Stimulated activated memory B cell treated with anti-CD40 and anti-IgM and Interleukin-4, amounts not matched to agents 10 μg/mL and 1 μg/mL and 100 μg/mL, for 72 hours (primary cell): ENCODE measurements at regions not wholly inside any gene's neighbourhood (a gene's known extent, or its start where the extent isn't known, plus 50 kb on each side); places are given as distances from the start of the nearest gene placed in this dataset.
A peak's percentile ranks its signal among the peaks of the same experiment; 100 is the strongest.
"Not testable (repeated sequence)": the region's sequence is repeated elsewhere in the genome, so short reads cannot be mapped to it uniquely, and the experiment has no call there.

Source experiments
- ATAC-seq: fragments of 150-1000 bp; cut with Tn5 transposase; 2 replicates; pipeline ENCODE4 v1.10.0; 2021
- H3K27ac Mint-ChIP-seq: one replicate; pipeline ENCODE4 v1.8.0; 2022; ENCODE audit warnings: mild to moderate bottlenecking, mixed read lengths
- H3K27me3 Mint-ChIP-seq: one replicate; pipeline ENCODE4 v1.8.0; 2022; ENCODE audit warnings: mixed read lengths
- H3K36me3 Mint-ChIP-seq: one replicate; pipeline ENCODE4 v1.8.0; 2022; ENCODE audit warnings: mixed read lengths
- H3K4me1 Mint-ChIP-seq: one replicate; pipeline ENCODE4 v1.8.0; 2022; ENCODE audit warnings: mixed read lengths
- H3K4me3 Mint-ChIP-seq: one replicate; pipeline ENCODE4 v1.8.0; 2022; ENCODE audit warnings: mild to moderate bottlenecking, moderate library complexity, mixed read lengths
- H3K9me3 Mint-ChIP-seq: one replicate; pipeline ENCODE4 v1.8.0; 2022; ENCODE audit warnings: mixed read lengths

GRCh38 chr7:81190997-81191768, 272.3 kb upstream of the SEMA3C start:
- Mint-ChIP-seq H3K36me3 (no peaks in the 10 kb centered on the region), H3K27me3 (no peaks in the 10 kb centered on the region), H3K4me1 (no peaks in the 10 kb centered on the region), H3K27ac (no peak overlapping the region), H3K4me3 (no peak overlapping the region), H3K9me3 (peaks cover 8% of the 10 kb centered on the region)
- ATAC-seq: peak; percentile 16

- no peak overlapping the region for H3K27ac Mint-ChIP-seq
- no peaks in the 10 kb centered on the region for H3K36me3 Mint-ChIP-seq
- H3K4me1 Mint-ChIP-seq: no peaks in the 10 kb centered on the region
- H3K9me3 Mint-ChIP-seq: no peaks in the 10 kb centered on the region
- no peak for ATAC-seq
- no peak overlapping the region for H3K4me3 Mint-ChIP-seq
- no peaks in the 10 kb centered on the region for H3K27me3 Mint-ChIP-seq
Measured at GRCh38 chr7:81187753-81188152, 268.9 kb upstream of the SEMA3C start.

GRCh38 chr7:81186691-81187090, 267.8 kb upstream of the SEMA3C start:
- Mint-ChIP-seq H3K4me1 (no peaks in the 10 kb centered on the region), H3K4me3 (no peak overlapping the region), H3K36me3 (no peaks in the 10 kb centered on the region), H3K9me3 (no peaks in the 10 kb centered on the region), H3K27me3 (no peaks in the 10 kb centered on the region), H3K27ac (no peak overlapping the region)
- no peak for ATAC-seq

DNA sequence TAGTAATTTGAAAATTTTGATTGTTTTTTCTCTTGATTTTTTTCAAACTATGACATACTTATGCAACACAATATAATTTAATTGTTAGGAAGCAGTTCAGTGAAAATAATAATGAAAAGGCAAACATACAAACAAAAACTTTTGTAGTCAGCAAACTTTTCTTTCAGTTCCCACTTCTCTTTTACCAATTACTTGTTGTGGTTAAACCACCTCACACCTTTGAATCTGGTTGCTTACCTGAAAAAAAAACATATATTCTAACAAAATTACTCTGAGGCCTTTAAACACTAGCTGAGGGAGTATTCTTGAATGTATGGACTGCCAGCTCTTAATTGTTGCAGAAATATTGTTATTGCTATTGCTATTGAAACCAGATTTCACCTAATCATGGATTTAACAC, 266.2 kb upstream of the SEMA3C start:
- Mint-ChIP-seq H3K36me3 (no peaks in the 10 kb centered on the region), H3K27ac (no peak overlapping the region), H3K4me3 (no peak overlapping the region), H3K27me3 (no peaks in the 10 kb centered on the region), H3K9me3 (no peaks in the 10 kb centered on the region), H3K4me1 (no peaks in the 10 kb centered on the region)
- no peak for ATAC-seq

DNA sequence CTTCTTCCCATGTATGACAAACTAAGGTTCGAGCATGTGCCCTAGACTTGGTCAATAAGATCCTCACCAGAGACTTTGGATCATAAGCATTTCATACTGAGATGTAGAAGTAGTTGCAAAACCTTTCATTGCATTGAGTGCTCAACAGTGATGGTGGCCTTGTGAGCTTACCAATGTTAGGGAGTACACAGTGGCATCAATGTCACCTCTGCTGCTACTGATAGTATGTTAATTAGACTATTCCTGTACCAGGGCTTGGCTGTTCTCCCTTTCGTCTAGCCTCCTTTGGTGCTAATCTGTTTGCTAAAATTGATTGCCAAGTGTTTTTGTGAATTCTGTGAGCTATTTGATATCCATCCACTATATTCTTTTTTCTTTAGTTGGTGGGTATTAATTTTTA, 264.5 kb upstream of the SEMA3C start:
- ATAC-seq: no peak

GRCh38 chr7:81182056-81182455, 263.2 kb upstream of the SEMA3C start:
- H3K36me3 Mint-ChIP-seq, H3K9me3 Mint-ChIP-seq, ATAC-seq, H3K4me1 Mint-ChIP-seq, H3K27me3 Mint-ChIP-seq, H3K4me3 Mint-ChIP-seq, H3K27ac Mint-ChIP-seq: not testable (repeated sequence)

More for the DNA sequence above, 264.5 kb upstream of the SEMA3C start:
- H3K27me3 Mint-ChIP-seq: no peaks in the 10 kb centered on the region
- no peak overlapping the region for H3K4me3 Mint-ChIP-seq
- H3K4me1 Mint-ChIP-seq: no peaks in the 10 kb centered on the region
- peaks cover 3% of the 10 kb centered on the region for H3K9me3 Mint-ChIP-seq
- no peak overlapping the region for H3K27ac Mint-ChIP-seq
- H3K36me3 Mint-ChIP-seq: no peaks in the 10 kb centered on the region

DNA sequence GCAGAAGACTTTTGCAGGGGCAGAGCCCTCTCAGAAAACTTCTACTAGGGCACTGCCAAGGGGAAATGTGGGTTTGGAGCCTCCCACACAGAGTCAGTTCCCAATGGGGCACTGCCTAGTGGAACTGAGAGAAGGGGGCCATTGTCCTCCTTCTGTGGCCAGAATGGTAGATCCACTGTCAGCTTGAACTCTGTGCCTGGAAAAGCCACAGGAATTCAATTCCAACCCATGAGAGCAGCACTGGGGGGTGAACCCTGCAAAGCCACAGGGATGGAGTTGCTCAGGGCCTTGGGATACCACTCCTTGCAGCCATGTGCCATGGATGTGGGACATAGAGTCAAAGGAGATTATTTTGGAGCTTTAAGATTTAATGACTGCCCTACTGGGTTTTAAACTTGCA, 262.2 kb upstream of the SEMA3C start:
- Mint-ChIP-seq H3K4me3 (no peak overlapping the region), H3K9me3 (peaks cover 8% of the 10 kb centered on the region), H3K27ac (no peak overlapping the region), H3K36me3 (no peaks in the 10 kb centered on the region), H3K27me3 (no peaks in the 10 kb centered on the region), H3K4me1 (no peaks in the 10 kb centered on the region)
- ATAC-seq: no peak

DNA sequence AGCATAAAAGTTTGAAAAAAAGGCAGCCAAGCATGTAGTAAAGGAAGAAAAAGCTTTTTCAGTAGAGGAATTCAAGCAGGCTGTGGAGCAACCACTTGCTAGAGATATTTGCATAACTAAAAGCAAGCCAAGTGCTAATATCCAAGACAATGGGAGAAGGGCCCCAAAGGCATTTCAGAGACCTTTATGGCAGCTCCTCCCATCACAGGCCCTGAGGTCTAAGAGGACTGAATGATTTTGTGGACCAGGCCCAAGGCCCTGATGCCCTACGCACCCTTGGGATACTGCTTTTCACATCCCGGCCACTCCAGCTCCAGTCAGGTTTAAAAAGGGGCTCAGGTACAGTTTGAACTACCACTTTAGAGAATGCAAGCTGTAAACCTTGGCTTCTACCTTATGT, 261.7 kb upstream of the SEMA3C start:
- Mint-ChIP-seq H3K4me1 (no peaks in the 10 kb centered on the region), H3K27ac (no peak overlapping the region), H3K27me3 (no peaks in the 10 kb centered on the region), H3K36me3 (no peaks in the 10 kb centered on the region), H3K4me3 (no peak overlapping the region), H3K9me3 (peaks cover 8% of the 10 kb centered on the region)
- no peak for ATAC-seq

DNA sequence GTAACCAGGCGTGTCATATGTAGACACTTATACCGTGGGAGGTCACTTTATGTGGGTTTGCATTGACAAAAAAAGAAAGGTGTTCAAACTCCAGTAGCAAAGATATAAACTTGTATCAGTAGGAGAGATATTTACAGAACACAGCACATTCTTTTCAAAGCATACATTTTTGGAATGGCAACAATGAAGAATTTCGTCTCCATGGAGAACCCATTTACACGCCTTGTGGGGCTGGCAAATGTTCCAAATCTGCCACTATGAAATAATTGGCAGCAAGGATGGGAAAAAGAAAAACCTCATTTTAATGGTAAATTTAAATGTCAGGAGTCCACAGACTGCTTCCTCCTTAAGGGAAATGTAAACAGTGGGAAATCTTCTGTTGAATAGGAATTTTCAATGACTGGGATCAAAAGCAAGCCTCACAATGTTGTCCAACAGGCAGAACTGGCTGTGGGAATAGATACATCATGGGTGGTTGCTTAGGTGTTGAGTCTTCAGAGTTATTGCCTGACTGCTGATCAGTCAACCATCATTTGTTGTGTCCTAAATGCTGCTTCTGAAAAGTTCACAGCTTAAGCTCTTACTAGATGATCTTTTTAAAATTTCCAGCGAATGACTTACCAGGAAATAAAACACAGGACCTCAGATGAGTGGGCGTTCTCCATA, 256.6 kb upstream of the SEMA3C start:
- no peak for ATAC-seq
- no peak overlapping the region for H3K4me3 Mint-ChIP-seq
- peaks cover 8% of the 10 kb centered on the region for H3K9me3 Mint-ChIP-seq
- H3K36me3 Mint-ChIP-seq: no peaks in the 10 kb centered on the region
- H3K27ac Mint-ChIP-seq: no peak overlapping the region
- no peaks in the 10 kb centered on the region for H3K4me1 Mint-ChIP-seq
- H3K27me3 Mint-ChIP-seq: no peaks in the 10 kb centered on the region

DNA sequence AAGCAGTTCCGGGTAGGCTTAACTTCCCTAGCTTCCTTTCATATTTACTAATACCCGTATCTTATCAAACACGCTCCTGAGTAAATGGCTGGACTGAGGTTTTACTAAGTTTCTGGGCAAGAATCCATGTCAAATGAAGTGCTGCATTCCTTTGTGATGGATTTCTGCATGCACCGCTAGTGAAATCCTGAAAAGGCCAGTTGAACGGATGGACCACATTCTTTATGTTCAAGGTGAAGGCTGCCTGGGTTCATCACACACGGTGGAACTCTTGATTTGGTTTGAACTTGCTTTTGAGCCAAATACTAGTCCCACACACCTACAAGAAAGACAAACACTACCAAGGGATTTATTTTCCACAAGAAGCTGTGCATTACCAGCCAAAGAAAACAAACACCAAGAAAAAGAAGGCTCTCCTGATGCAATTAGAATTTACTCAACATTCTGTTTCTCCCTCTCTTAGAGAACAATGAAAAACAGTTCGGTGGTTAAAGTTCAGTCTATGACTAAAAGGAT, 255.0 kb upstream of the SEMA3C start:
- Mint-ChIP-seq H3K27ac (no peak overlapping the region), H3K9me3 (peaks cover 8% of the 10 kb centered on the region), H3K4me3 (no peak overlapping the region), H3K4me1 (no peaks in the 10 kb centered on the region), H3K36me3 (no peaks in the 10 kb centered on the region), H3K27me3 (no peaks in the 10 kb centered on the region)
- no peak for ATAC-seq

- Mint-ChIP-seq H3K9me3 (no peaks in the 10 kb centered on the region), H3K4me1 (no peaks in the 10 kb centered on the region), H3K36me3 (no peaks in the 10 kb centered on the region), H3K4me3 (no peak overlapping the region), H3K27me3 (no peaks in the 10 kb centered on the region), H3K27ac (no peak overlapping the region)
- no peak for ATAC-seq
Measured at GRCh38 chr7:81170291-81170690, 251.4 kb upstream of the SEMA3C start.

DNA sequence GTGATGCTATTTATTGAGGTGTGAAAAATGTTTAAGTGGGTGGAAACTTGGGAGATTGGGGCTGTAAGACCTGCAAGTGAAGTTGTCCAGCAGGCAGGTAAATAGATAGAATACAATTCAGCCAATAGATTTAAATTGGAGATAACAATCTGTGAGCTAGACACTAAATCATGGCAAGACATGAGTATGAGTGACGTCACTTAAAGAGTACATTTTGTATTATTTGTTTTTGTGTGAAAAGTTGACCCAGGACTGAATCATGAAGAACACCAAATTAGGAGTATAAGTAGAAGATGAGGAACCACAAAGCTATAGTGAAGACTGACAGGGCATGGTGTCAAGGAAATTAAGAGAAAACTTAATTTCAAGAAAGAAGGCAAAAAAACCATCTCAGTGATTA, 249.1 kb upstream of the SEMA3C start:
- no peak overlapping the region for H3K27ac Mint-ChIP-seq
- no peak overlapping the region for H3K4me3 Mint-ChIP-seq
- no peaks in the 10 kb centered on the region for H3K27me3 Mint-ChIP-seq
- ATAC-seq: no peak
- no peaks in the 10 kb centered on the region for H3K4me1 Mint-ChIP-seq
- no peaks in the 10 kb centered on the region for H3K36me3 Mint-ChIP-seq
- H3K9me3 Mint-ChIP-seq: no peaks in the 10 kb centered on the region

- H3K36me3 Mint-ChIP-seq: no peaks in the 10 kb centered on the region
- no peak for ATAC-seq
- H3K4me1 Mint-ChIP-seq: no peaks in the 10 kb centered on the region
- no peak overlapping the region for H3K4me3 Mint-ChIP-seq
- no peaks in the 10 kb centered on the region for H3K27me3 Mint-ChIP-seq
- H3K9me3 Mint-ChIP-seq: peaks cover 2% of the 10 kb centered on the region
- H3K27ac Mint-ChIP-seq: no peak overlapping the region
Measured at GRCh38 chr7:81165070-81165469, 246.2 kb upstream of the SEMA3C start.

DNA sequence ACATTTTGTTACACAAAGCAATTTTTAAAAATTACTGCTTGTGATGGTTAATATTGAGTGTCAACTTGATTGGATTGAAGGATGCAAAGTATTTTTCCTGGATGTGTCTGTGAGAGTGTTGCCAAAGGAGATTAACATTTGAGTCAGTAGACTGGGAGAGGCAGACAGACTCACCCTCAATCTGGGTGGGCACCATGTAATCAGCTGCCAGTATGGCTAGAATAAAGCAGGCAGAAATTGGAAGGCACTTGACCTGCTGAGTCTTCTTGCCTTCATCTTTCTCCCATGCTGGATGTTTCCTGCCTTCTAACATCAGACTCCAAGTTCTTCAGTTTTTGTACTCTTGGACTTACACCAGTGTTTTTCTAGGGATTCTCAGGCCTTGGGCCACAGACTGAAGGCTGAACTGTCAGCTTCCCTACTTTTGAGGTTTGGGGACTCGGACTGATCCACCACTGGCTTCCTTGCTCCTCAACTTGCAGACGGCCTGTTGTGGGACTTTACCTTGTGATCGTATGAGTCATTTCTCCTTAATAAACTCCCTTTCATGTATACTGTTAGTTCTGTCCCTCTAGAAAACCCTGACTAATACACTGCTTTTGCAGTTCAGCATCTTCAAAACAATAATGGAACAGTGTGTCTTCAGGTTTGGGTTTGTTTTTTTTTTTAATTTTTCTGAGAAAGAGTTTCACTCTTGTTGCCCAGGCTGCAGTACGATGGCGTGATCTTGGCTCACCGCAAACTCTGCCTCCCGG, 244.1 kb upstream of the SEMA3C start:
- Mint-ChIP-seq H3K27ac (no peak overlapping the region), H3K27me3 (no peaks in the 10 kb centered on the region), H3K9me3 (peaks cover 2% of the 10 kb centered on the region), H3K36me3 (no peaks in the 10 kb centered on the region), H3K4me3 (no peak overlapping the region), H3K4me1 (no peaks in the 10 kb centered on the region)
- no peak for ATAC-seq

DNA sequence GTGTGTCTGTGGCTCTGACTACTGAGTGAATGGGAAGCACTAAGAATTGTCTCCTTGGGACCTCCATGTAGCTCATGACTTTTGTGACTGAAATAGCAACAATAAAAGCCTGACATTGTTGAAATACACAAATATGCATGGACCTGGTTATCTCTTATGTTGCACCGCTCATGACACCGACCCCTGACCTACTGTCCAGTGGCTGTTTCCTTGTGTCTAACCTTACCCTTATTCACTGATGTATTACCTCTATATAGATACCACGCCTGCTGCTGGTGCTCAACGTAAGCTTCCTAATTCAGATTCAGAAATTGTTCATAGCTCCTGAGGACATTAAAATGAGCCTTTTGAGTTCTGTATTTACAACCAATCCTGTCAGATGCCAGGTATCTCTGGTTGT, 243.4 kb upstream of the SEMA3C start:
- H3K4me3 Mint-ChIP-seq: no peak overlapping the region
- H3K27me3 Mint-ChIP-seq: no peaks in the 10 kb centered on the region
- H3K9me3 Mint-ChIP-seq: peaks cover 2% of the 10 kb centered on the region
- no peak for ATAC-seq
- no peak overlapping the region for H3K27ac Mint-ChIP-seq
- no peaks in the 10 kb centered on the region for H3K4me1 Mint-ChIP-seq
- H3K36me3 Mint-ChIP-seq: no peaks in the 10 kb centered on the region
